ENCODE measurements at regions not wholly inside any gene's neighbourhood (a gene's known extent, or its start where the extent isn't known, plus 50 kb on each side); places are given as distances from the start of the nearest gene placed in this dataset.

DNA sequence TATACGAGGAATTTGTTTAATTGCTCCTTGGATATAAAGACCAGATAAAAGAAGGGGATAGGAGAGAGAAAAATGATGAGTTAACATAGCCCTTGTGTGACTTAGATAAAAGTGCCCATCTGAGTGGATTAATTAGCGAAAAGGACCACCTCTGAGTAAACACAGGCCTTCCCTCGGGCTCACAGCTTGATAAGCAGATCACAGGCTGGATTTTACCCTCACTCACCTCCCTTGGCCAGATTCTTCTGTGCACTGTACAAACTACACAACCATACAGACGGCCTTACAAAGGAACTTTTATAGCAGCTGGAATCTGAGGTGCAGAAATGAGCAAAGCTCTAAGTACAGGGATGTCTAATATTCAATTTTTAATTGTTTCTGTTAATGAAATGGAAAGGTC is 112.4 kb upstream of the STT3B start:
- no peak for TF ChIP-seq JUNB (IDR thresholded peaks at IDR 0.05; ENCODE audit: unreplicated experiment)
- TF ChIP-seq EZH2 (IDR thresholded peaks at IDR 0.05; ENCODE audit: low read depth, unreplicated experiment) = no peak
- TF ChIP-seq ZNF331 (CRISPR knock-in tag; IDR thresholded peaks at IDR 0.05; ENCODE audit: low read depth) = no peak
- TF ChIP-seq CREB1 (CRISPR knock-in tag; IDR thresholded peaks at IDR 0.05; ENCODE audit: low read depth) = no peak
- no peak for TF ChIP-seq EZH2phosphoT487 (IDR thresholded peaks at IDR 0.05; ENCODE audit: unreplicated experiment)
- TF ChIP-seq, protein P1, sequence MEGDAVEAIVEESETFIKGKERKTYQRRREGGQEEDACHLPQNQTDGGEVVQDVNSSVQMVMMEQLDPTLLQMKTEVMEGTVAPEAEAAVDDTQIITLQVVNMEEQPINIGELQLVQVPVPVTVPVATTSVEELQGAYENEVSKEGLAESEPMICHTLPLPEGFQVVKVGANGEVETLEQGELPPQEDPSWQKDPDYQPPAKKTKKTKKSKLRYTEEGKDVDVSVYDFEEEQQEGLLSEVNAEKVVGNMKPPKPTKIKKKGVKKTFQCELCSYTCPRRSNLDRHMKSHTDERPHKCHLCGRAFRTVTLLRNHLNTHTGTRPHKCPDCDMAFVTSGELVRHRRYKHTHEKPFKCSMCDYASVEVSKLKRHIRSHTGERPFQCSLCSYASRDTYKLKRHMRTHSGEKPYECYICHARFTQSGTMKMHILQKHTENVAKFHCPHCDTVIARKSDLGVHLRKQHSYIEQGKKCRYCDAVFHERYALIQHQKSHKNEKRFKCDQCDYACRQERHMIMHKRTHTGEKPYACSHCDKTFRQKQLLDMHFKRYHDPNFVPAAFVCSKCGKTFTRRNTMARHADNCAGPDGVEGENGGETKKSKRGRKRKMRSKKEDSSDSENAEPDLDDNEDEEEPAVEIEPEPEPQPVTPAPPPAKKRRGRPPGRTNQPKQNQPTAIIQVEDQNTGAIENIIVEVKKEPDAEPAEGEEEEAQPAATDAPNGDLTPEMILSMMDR (conservative IDR thresholded peaks at IDR 0.05; ENCODE audit: low read depth in 2 of 2) = no peak
- no peak for TF ChIP-seq STAT1 (IDR thresholded peaks at IDR 0.05; ENCODE audit: unreplicated experiment)
- TF ChIP-seq, protein P2, sequence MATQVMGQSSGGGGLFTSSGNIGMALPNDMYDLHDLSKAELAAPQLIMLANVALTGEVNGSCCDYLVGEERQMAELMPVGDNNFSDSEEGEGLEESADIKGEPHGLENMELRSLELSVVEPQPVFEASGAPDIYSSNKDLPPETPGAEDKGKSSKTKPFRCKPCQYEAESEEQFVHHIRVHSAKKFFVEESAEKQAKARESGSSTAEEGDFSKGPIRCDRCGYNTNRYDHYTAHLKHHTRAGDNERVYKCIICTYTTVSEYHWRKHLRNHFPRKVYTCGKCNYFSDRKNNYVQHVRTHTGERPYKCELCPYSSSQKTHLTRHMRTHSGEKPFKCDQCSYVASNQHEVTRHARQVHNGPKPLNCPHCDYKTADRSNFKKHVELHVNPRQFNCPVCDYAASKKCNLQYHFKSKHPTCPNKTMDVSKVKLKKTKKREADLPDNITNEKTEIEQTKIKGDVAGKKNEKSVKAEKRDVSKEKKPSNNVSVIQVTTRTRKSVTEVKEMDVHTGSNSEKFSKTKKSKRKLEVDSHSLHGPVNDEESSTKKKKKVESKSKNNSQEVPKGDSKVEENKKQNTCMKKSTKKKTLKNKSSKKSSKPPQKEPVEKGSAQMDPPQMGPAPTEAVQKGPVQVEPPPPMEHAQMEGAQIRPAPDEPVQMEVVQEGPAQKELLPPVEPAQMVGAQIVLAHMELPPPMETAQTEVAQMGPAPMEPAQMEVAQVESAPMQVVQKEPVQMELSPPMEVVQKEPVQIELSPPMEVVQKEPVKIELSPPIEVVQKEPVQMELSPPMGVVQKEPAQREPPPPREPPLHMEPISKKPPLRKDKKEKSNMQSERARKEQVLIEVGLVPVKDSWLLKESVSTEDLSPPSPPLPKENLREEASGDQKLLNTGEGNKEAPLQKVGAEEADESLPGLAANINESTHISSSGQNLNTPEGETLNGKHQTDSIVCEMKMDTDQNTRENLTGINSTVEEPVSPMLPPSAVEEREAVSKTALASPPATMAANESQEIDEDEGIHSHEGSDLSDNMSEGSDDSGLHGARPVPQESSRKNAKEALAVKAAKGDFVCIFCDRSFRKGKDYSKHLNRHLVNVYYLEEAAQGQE (IDR thresholded peaks at IDR 0.05; ENCODE audit: unreplicated experiment) = no peak
- no peak for TF ChIP-seq NANOG (IDR thresholded peaks at IDR 0.05; ENCODE audit: borderline replicate concordance)
- TF ChIP-seq, protein P3, sequence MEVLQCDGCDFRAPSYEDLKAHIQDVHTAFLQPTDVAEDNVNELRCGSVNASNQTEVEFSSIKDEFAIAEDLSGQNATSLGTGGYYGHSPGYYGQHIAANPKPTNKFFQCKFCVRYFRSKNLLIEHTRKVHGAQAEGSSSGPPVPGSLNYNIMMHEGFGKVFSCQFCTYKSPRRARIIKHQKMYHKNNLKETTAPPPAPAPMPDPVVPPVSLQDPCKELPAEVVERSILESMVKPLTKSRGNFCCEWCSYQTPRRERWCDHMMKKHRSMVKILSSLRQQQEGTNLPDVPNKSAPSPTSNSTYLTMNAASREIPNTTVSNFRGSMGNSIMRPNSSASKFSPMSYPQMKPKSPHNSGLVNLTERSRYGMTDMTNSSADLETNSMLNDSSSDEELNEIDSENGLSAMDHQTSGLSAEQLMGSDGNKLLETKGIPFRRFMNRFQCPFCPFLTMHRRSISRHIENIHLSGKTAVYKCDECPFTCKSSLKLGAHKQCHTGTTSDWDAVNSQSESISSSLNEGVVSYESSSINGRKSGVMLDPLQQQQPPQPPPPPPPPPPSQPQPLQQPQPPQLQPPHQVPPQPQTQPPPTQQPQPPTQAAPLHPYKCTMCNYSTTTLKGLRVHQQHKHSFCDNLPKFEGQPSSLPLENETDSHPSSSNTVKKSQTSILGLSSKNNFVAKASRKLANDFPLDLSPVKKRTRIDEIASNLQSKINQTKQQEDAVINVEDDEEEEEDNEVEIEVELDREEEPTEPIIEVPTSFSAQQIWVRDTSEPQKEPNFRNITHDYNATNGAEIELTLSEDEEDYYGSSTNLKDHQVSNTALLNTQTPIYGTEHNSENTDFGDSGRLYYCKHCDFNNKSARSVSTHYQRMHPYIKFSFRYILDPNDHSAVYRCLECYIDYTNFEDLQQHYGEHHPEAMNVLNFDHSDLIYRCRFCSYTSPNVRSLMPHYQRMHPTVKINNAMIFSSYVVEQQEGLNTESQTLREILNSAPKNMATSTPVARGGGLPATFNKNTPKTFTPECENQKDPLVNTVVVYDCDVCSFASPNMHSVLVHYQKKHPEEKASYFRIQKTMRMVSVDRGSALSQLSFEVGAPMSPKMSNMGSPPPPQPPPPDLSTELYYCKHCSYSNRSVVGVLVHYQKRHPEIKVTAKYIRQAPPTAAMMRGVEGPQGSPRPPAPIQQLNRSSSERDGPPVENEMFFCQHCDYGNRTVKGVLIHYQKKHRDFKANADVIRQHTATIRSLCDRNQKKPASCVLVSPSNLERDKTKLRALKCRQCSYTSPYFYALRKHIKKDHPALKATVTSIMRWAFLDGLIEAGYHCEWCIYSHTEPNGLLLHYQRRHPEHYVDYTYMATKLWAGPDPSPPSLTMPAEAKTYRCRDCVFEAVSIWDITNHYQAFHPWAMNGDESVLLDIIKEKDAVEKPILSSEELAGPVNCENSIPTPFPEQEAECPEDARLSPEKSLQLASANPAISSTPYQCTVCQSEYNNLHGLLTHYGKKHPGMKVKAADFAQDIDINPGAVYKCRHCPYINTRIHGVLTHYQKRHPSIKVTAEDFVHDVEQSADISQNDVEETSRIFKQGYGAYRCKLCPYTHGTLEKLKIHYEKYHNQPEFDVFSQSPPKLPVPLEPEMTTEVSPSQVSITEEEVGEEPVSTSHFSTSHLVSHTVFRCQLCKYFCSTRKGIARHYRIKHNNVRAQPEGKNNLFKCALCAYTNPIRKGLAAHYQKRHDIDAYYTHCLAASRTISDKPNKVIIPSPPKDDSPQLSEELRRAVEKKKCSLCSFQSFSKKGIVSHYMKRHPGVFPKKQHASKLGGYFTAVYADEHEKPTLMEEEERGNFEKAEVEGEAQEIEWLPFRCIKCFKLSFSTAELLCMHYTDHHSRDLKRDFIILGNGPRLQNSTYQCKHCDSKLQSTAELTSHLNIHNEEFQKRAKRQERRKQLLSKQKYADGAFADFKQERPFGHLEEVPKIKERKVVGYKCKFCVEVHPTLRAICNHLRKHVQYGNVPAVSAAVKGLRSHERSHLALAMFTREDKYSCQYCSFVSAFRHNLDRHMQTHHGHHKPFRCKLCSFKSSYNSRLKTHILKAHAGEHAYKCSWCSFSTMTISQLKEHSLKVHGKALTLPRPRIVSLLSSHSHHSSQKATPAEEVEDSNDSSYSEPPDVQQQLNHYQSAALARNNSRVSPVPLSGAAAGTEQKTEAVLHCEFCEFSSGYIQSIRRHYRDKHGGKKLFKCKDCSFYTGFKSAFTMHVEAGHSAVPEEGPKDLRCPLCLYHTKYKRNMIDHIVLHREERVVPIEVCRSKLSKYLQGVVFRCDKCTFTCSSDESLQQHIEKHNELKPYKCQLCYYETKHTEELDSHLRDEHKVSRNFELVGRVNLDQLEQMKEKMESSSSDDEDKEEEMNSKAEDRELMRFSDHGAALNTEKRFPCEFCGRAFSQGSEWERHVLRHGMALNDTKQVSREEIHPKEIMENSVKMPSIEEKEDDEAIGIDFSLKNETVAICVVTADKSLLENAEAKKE (CRISPR knock-in tag; IDR thresholded peaks at IDR 0.05) = no peak
- no peak for TF ChIP-seq POLR2AphosphoS5 (IDR thresholded peaks at IDR 0.05; ENCODE audit: low read depth)
- TF ChIP-seq, protein P4, sequence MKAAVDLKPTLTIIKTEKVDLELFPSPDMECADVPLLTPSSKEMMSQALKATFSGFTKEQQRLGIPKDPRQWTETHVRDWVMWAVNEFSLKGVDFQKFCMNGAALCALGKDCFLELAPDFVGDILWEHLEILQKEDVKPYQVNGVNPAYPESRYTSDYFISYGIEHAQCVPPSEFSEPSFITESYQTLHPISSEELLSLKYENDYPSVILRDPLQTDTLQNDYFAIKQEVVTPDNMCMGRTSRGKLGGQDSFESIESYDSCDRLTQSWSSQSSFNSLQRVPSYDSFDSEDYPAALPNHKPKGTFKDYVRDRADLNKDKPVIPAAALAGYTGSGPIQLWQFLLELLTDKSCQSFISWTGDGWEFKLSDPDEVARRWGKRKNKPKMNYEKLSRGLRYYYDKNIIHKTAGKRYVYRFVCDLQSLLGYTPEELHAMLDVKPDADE (IDR thresholded peaks at IDR 0.05) = no peak
- TF ChIP-seq ZNF114 (CRISPR knock-in tag; IDR thresholded peaks at IDR 0.05) = no peak
- Histone ChIP-seq H3K9me2 (ENCODE audit: insufficient read depth) (no peaks in the 10 kb centered on the region), H3K4me3 (no peak overlapping the region), H2AFZ (no peak overlapping the region), H3K27me3 (ENCODE audit: insufficient read depth) (no peaks in the 10 kb centered on the region), H3K27ac (ENCODE audit: low read depth) (no peak overlapping the region), H4K20me1 (replicated peaks; ENCODE audit: insufficient read depth) (no peaks in the 10 kb centered on the region), H3K79me2 (replicated peaks; ENCODE audit: insufficient read depth) (no peaks in the 10 kb centered on the region), H3K36me3 (ENCODE audit: insufficient read depth) (no peaks in the 10 kb centered on the region), H3K4me1 (ENCODE audit: insufficient read depth) (no peaks in the 10 kb centered on the region), H3K4me2 (no peak overlapping the region), H3F3A (replicated peaks; ENCODE audit: low read depth) (no peaks in the 10 kb centered on the region)
- Mint-ChIP-seq H3K27ac (no peak overlapping the region), H3K36me3 (ENCODE audit: low read depth) (no peaks in the 10 kb centered on the region), H3K27me3 (ENCODE audit: insufficient read depth, low read depth, poor library complexity) (peaks cover 1% of the 10 kb centered on the region), H3K4me3 (no peak overlapping the region), H3K4me1 (no peaks in the 10 kb centered on the region; the same call in 2 of the 3 replicates), H3K9me3 (no peaks in the 10 kb centered on the region)
- DNase-seq (ENCODE audit: low spot score) (no peak), ATAC-seq (no peak)
